ENCODE measurements at regions not wholly inside any gene's neighbourhood (a gene's known extent, or its start where the extent isn't known, plus 50 kb on each side); places are given as distances from the start of the nearest gene placed in this dataset.

- DNase-seq (ENCODE audit: low read depth) = peak; percentile 89
- no peak overlapping the region for H3K4me3 ChIP-seq (ENCODE audit: low read depth, low read length)
- in situ Hi-C loops (cut with HindIII; ENCODE audit: low sequenced_read_pairs) = no loop called here
- TF ChIP-seq CTCF (IDR thresholded peaks at IDR 0.05; ENCODE audit: low read depth, low read length, missing control alignments) = no peak
These were observed 391.0 kb downstream of the TMEM232 start for GRCh38 chr5:110335361-110336066.

GRCh38 chr5:110338341-110339083 lies 388.0 kb downstream of the TMEM232 start:
- in situ Hi-C loops (cut with HindIII; ENCODE audit: low sequenced_read_pairs) = no loop called here
- no peak for DNase-seq (ENCODE audit: low read depth)
- TF ChIP-seq CTCF (IDR thresholded peaks at IDR 0.05; ENCODE audit: low read depth, low read length, missing control alignments) = no peak
- no peak overlapping the region for H3K4me3 ChIP-seq (ENCODE audit: low read depth, low read length)

- no peak for TF ChIP-seq CTCF (IDR thresholded peaks at IDR 0.05; ENCODE audit: low read depth, low read length, missing control alignments)
- H3K4me3 ChIP-seq (ENCODE audit: low read depth, low read length) = no peak overlapping the region
- in situ Hi-C loops (cut with HindIII; ENCODE audit: low sequenced_read_pairs) = no loop called here
- no peak for DNase-seq (ENCODE audit: low read depth)
These were observed 387.1 kb downstream of the TMEM232 start for GRCh38 chr5:110339399-110339798.

- no peak for DNase-seq (ENCODE audit: low read depth)
- no peak for TF ChIP-seq CTCF (IDR thresholded peaks at IDR 0.05; ENCODE audit: low read depth, low read length, missing control alignments)
- in situ Hi-C loops (cut with HindIII; ENCODE audit: low sequenced_read_pairs) = no loop called here
- H3K4me3 ChIP-seq (ENCODE audit: low read depth, low read length) = no peak overlapping the region
These were observed 384.6 kb downstream of the TMEM232 start for GRCh38 chr5:110341836-110342235.

GRCh38 chr5:110342683-110343082 lies 383.8 kb downstream of the TMEM232 start:
- no peak overlapping the region for H3K4me3 ChIP-seq (ENCODE audit: low read depth, low read length)
- no peak for DNase-seq (ENCODE audit: low read depth)
- in situ Hi-C loops (cut with HindIII; ENCODE audit: low sequenced_read_pairs) = no loop called here
- TF ChIP-seq CTCF (IDR thresholded peaks at IDR 0.05; ENCODE audit: low read depth, low read length, missing control alignments) = no peak

- no peak overlapping the region for H3K4me3 ChIP-seq (ENCODE audit: low read depth, low read length)
- no peak for DNase-seq (ENCODE audit: low read depth)
- TF ChIP-seq CTCF (IDR thresholded peaks at IDR 0.05; ENCODE audit: low read depth, low read length, missing control alignments) = no peak
- in situ Hi-C loops (cut with HindIII; ENCODE audit: low sequenced_read_pairs) = no loop called here
These were observed 382.9 kb downstream of the TMEM232 start for GRCh38 chr5:110343616-110344015.

Data from astrocyte of the cerebellum (primary cell).